ENCODE measurements at regions not wholly inside any gene's neighbourhood (a gene's known extent, or its start where the extent isn't known, plus 50 kb on each side); places are given as distances from the start of the nearest gene placed in this dataset.

DNA sequence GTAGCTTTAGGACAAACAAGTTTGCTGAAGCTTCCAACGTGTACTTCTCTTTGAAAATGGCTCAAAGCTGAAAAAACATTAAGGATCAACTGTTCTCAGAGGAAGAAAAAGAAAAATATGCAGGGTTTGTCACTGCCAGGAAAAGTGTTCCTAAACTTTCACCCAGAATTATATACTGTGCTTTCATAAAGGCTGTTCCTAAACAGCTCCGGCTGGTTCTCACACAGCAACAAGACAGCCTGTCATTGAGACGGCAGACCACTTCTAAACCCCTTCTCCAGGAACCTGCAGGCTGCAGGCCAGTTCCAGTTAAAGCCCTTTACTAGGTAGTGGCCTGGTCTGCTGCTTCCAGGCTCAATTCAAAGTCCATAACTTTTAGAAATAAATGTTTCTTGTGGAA lies 97.4 kb upstream of the SOX4 start:
- TF ChIP-seq, protein P1, sequence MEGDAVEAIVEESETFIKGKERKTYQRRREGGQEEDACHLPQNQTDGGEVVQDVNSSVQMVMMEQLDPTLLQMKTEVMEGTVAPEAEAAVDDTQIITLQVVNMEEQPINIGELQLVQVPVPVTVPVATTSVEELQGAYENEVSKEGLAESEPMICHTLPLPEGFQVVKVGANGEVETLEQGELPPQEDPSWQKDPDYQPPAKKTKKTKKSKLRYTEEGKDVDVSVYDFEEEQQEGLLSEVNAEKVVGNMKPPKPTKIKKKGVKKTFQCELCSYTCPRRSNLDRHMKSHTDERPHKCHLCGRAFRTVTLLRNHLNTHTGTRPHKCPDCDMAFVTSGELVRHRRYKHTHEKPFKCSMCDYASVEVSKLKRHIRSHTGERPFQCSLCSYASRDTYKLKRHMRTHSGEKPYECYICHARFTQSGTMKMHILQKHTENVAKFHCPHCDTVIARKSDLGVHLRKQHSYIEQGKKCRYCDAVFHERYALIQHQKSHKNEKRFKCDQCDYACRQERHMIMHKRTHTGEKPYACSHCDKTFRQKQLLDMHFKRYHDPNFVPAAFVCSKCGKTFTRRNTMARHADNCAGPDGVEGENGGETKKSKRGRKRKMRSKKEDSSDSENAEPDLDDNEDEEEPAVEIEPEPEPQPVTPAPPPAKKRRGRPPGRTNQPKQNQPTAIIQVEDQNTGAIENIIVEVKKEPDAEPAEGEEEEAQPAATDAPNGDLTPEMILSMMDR (conservative IDR thresholded peaks at IDR 0.05 in 1 of 2, IDR thresholded peaks at IDR 0.05 in 1 of 2; ENCODE audit: low read depth in 1 of 2, low read length in 2 of 2): no peak
- TF ChIP-seq EZH2 (IDR thresholded peaks at IDR 0.05; ENCODE audit: low read length, missing control alignments): no peak
- Histone ChIP-seq H3K9me3 (ENCODE audit: control insufficient read depth, insufficient read depth, low read depth, low read length) (no peaks in the 10 kb centered on the region), H3K4me1 (ENCODE audit: control insufficient read depth, extremely low read depth, insufficient read depth, low read length) (no peaks in the 10 kb centered on the region), H3K27ac (ENCODE audit: insufficient read depth, low read length) (no peak overlapping the region), H3K9ac (ENCODE audit: insufficient read depth, low read length) (no peak overlapping the region), H3K36me3 (ENCODE audit: control insufficient read depth, insufficient read depth, low read length) (no peaks in the 10 kb centered on the region), H2AFZ (ENCODE audit: low read length) (no peak overlapping the region), H4K20me1 (ENCODE audit: control insufficient read depth, extremely low read depth, insufficient read depth, low read length) (no peaks in the 10 kb centered on the region), H3K4me3 (replicated peaks in 1 of 4; ENCODE audit: control extremely low read depth in 1 of 4, insufficient read depth in 1 of 4, low read depth in 3 of 4, low read length in 4 of 4) (no peak overlapping the region), H3K4me2 (ENCODE audit: extremely low read depth, insufficient read depth, low read length) (peak overlapping the region; percentile 5), H3K27me3 (ENCODE audit: control insufficient read depth, insufficient read depth, low read length) (peaks cover 2% of the 10 kb centered on the region), H3K79me2 (ENCODE audit: control insufficient read depth, insufficient read depth, low read length) (no peaks in the 10 kb centered on the region)
- DNase-seq (ENCODE audit: low read depth in 2 of 2): peak in 1 of 2 donors; percentile 40

DNA sequence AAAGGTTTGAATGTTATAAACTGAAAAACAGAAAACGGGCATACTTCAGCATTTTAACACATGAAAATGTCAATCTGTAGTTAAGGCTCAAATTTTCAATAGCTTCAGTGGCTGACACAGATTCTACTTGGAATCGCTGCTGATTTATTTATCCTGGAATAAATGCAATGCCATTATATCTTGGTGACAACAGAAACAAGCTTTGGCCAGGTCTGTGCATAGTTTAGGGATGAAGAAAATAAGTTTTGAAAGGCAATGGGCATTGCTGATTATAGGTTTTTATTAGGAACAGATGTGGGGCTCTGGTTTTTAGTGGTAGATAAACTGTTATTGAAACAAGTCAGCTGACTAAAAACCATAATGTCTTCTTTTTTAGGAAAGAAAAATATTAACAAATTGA lies 96.8 kb upstream of the SOX4 start:
- Histone ChIP-seq H3K4me1 (ENCODE audit: control insufficient read depth, extremely low read depth, insufficient read depth, low read length) (no peaks in the 10 kb centered on the region), H3K9me3 (ENCODE audit: control insufficient read depth, insufficient read depth, low read depth, low read length) (no peaks in the 10 kb centered on the region), H3K79me2 (ENCODE audit: control insufficient read depth, insufficient read depth, low read length) (no peaks in the 10 kb centered on the region), H4K20me1 (ENCODE audit: control insufficient read depth, extremely low read depth, insufficient read depth, low read length) (no peaks in the 10 kb centered on the region), H3K4me2 (ENCODE audit: extremely low read depth, insufficient read depth, low read length) (no peak overlapping the region), H2AFZ (ENCODE audit: low read length) (no peak overlapping the region), H3K4me3 (replicated peaks in 1 of 4; ENCODE audit: control extremely low read depth in 1 of 4, insufficient read depth in 1 of 4, low read depth in 3 of 4, low read length in 4 of 4) (no peak overlapping the region), H3K9ac (ENCODE audit: insufficient read depth, low read length) (no peak overlapping the region), H3K27ac (ENCODE audit: insufficient read depth, low read length) (no peak overlapping the region), H3K36me3 (ENCODE audit: control insufficient read depth, insufficient read depth, low read length) (no peaks in the 10 kb centered on the region), H3K27me3 (ENCODE audit: control insufficient read depth, insufficient read depth, low read length) (peaks cover 2% of the 10 kb centered on the region)
- peak in 1 of 2 donors; percentile 55 for DNase-seq (ENCODE audit: low read depth in 2 of 2)
- no peak for TF ChIP-seq EZH2 (IDR thresholded peaks at IDR 0.05; ENCODE audit: low read length, missing control alignments)
- TF ChIP-seq, protein P1 (conservative IDR thresholded peaks at IDR 0.05 in 1 of 2, IDR thresholded peaks at IDR 0.05 in 1 of 2; ENCODE audit: low read depth in 1 of 2, low read length in 2 of 2): no peak

DNA sequence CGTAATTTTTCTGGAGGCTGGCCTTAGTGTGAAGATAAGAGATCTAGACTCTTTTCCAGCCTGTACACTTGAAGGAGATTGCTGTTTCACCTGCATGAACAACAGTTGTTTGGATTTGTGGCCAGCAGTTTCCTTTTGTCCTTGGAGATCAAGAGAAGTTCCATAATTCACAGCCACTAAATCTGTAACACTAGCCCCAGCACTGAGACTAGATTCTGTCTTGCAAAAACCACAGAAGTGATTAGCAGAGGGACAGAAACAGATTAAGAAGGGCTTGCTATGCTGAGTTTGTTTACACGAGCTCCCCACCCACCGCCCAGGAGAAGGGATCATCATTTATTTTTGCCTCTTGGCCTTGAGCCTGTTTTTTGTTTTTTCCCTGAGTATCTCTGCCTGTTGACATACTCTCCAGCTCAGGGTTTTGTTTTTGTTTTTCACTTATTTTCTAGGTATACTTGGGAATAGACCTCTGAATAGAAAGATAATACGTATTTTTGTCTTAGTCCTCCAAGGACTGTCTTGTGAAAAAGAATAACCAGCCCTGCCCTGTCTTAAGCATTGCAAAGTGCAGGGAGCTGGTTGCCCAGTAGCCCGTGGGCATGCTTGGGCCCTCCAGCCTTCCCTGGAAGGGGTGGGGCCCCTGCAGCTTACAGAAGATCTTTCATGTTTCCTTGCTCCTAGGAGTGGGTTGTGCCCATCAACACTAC lies 93.1 kb upstream of the SOX4 start:
- Histone ChIP-seq H3K27me3 (ENCODE audit: control insufficient read depth, insufficient read depth, low read length) (peaks cover 2% of the 10 kb centered on the region), H3K4me2 (ENCODE audit: extremely low read depth, insufficient read depth, low read length) (no peak overlapping the region), H3K4me1 (ENCODE audit: control insufficient read depth, extremely low read depth, insufficient read depth, low read length) (no peaks in the 10 kb centered on the region), H4K20me1 (ENCODE audit: control insufficient read depth, extremely low read depth, insufficient read depth, low read length) (no peaks in the 10 kb centered on the region), H3K36me3 (ENCODE audit: control insufficient read depth, insufficient read depth, low read length) (no peaks in the 10 kb centered on the region), H3K9ac (ENCODE audit: insufficient read depth, low read length) (no peak overlapping the region), H3K79me2 (ENCODE audit: control insufficient read depth, insufficient read depth, low read length) (no peaks in the 10 kb centered on the region), H3K27ac (ENCODE audit: insufficient read depth, low read length) (no peak overlapping the region), H2AFZ (ENCODE audit: low read length) (no peak overlapping the region), H3K9me3 (ENCODE audit: control insufficient read depth, insufficient read depth, low read depth, low read length) (no peaks in the 10 kb centered on the region), H3K4me3 (replicated peaks in 1 of 4; ENCODE audit: control extremely low read depth in 1 of 4, insufficient read depth in 1 of 4, low read depth in 3 of 4, low read length in 4 of 4) (no peak overlapping the region)
- no peak for TF ChIP-seq EZH2 (IDR thresholded peaks at IDR 0.05; ENCODE audit: low read length, missing control alignments)
- DNase-seq (ENCODE audit: low read depth in 2 of 2): peak in 1 of 2 donors; percentile 27

All from fibroblast of lung (primary cell).